ENCODE measurements at regions not wholly inside any gene's neighbourhood (a gene's known extent, or its start where the extent isn't known, plus 50 kb on each side); places are given as distances from the start of the nearest gene placed in this dataset.

GRCh38 chr6:40743690-40744446 lies 156.7 kb upstream of the LRFN2 start:
- no peak for TF ChIP-seq EZH2 (IDR thresholded peaks at IDR 0.05; ENCODE audit: borderline replicate concordance, low read depth, low read length, poor library complexity, severe bottlenecking)
- no peak for TF ChIP-seq CTCF (conservative IDR thresholded peaks at IDR 0.05; ENCODE audit: low read depth, low read length)
